ENCODE measurements at regions not wholly inside any gene's neighbourhood (a gene's known extent, or its start where the extent isn't known, plus 50 kb on each side); places are given as distances from the start of the nearest gene placed in this dataset.

GRCh38 chr10:8468477-8468876 is 414.0 kb downstream of the GATA3 start:
- H3K9me3 ChIP-seq (ENCODE audit: control insufficient read depth in 2 of 2, insufficient read depth in 1 of 2, low read length in 1 of 2), result peaks cover 0 to 4% of the 10 kb centered on the region in 2 donors
- H3K27ac ChIP-seq (ENCODE audit: low read depth in 1 of 2, low read length in 1 of 2), result no peak overlapping the region
- 97% methylated on average over 3 of the region's 3 CpGs for WGBS
- no peaks in the 10 kb centered on the region for H3K36me3 ChIP-seq (ENCODE audit: control insufficient read depth in 2 of 2, insufficient read depth in 2 of 2, low read length in 1 of 2)
- H3K4me3 ChIP-seq (ENCODE audit: low read length in 2 of 2), result no peak overlapping the region
- no peaks in the 10 kb centered on the region for H3K27me3 ChIP-seq (ENCODE audit: control insufficient read depth in 2 of 2, insufficient read depth in 1 of 2, low read length in 1 of 2)
- no peaks in the 10 kb centered on the region for H3K4me1 ChIP-seq (ENCODE audit: control insufficient read depth in 2 of 2, insufficient read depth in 2 of 2, low read length in 2 of 2)
- DNase-seq (ENCODE audit: low read depth in 6 of 9, low spot score in 9 of 9), result no peak

DNA sequence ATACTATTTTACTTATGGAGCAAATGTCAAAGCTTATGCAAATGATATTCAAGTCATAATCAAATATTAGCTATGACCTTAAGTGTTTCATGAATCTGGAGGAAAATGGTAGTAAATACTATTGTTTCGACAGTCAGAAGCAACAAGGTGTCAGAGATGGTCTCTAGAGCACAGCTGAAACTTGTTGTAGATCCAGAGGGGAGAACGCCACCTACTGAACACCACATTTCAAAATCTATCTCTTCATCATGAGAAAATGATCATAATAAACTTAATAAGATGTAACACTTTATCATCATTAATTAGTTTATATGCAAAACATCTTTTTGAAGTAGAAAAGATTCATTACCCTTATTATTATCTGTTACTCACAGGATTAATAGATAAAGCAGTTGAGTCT is 418.7 kb downstream of the GATA3 start:
- H3K27me3 ChIP-seq (ENCODE audit: control insufficient read depth in 2 of 2, insufficient read depth in 1 of 2, low read length in 1 of 2), result no peaks in the 10 kb centered on the region
- H3K4me3 ChIP-seq (ENCODE audit: low read length in 2 of 2), result no peak overlapping the region
- H3K27ac ChIP-seq (ENCODE audit: low read depth in 1 of 2, low read length in 1 of 2), result no peak overlapping the region
- no peaks in the 10 kb centered on the region for H3K4me1 ChIP-seq (ENCODE audit: control insufficient read depth in 2 of 2, insufficient read depth in 2 of 2, low read length in 2 of 2)
- peak in 7 of 9 donors; percentile 16 to 61 (median 22) for DNase-seq (ENCODE audit: low read depth in 6 of 9, low spot score in 9 of 9)
- 54% methylated on average over 2 of the region's 2 CpGs for WGBS
- H3K36me3 ChIP-seq (ENCODE audit: control insufficient read depth in 2 of 2, insufficient read depth in 2 of 2, low read length in 1 of 2), result no peaks in the 10 kb centered on the region
- H3K9me3 ChIP-seq (ENCODE audit: control insufficient read depth in 2 of 2, insufficient read depth in 1 of 2, low read length in 1 of 2), result peaks cover 0 to 6% of the 10 kb centered on the region in 2 donors

DNA sequence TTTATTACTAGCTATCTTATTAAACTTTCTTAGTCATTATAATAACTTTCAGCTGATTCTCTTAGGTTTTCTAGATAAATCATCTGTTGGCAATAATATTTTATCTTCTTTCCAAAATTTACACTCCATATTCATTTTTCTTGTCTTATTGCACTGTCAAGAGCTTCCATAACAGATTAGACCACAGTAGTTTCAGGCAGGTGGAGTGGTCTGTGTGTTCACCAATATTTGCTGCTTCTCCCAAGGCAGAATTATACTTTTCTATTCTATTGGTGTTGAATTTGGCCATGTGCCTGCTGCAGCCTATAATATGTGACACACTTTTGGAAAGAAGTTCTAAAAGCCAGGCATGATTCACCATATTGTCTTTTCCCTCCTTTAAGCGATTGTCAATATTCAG is 422.8 kb downstream of the GATA3 start:
- Histone ChIP-seq H3K27ac (ENCODE audit: low read depth in 1 of 2, low read length in 1 of 2) (no peak overlapping the region), H3K27me3 (ENCODE audit: control insufficient read depth in 2 of 2, insufficient read depth in 1 of 2, low read length in 1 of 2) (no peaks in the 10 kb centered on the region), H3K36me3 (ENCODE audit: control insufficient read depth in 2 of 2, insufficient read depth in 2 of 2, low read length in 1 of 2) (no peaks in the 10 kb centered on the region), H3K9me3 (ENCODE audit: control insufficient read depth in 2 of 2, insufficient read depth in 1 of 2, low read length in 1 of 2) (peaks cover 0 to 4% of the 10 kb centered on the region in 2 donors), H3K4me3 (ENCODE audit: low read length in 2 of 2) (no peak overlapping the region), H3K4me1 (ENCODE audit: control insufficient read depth in 2 of 2, insufficient read depth in 2 of 2, low read length in 2 of 2) (no peaks in the 10 kb centered on the region)
- WGBS, result 98% methylated on average over 1 of the region's 1 CpG
- DNase-seq (ENCODE audit: low read depth in 6 of 9, low spot score in 9 of 9), result no peak

- H3K4me3 ChIP-seq (ENCODE audit: low read length in 2 of 2), result no peak overlapping the region
- no peak for DNase-seq (ENCODE audit: low read depth in 6 of 9, low spot score in 9 of 9)
- H3K9me3 ChIP-seq (ENCODE audit: control insufficient read depth in 2 of 2, insufficient read depth in 1 of 2, low read length in 1 of 2), result no peaks in the 10 kb centered on the region
- H3K36me3 ChIP-seq (ENCODE audit: control insufficient read depth in 2 of 2, insufficient read depth in 2 of 2, low read length in 1 of 2), result no peaks in the 10 kb centered on the region
- no peak overlapping the region for H3K27ac ChIP-seq (ENCODE audit: low read depth in 1 of 2, low read length in 1 of 2)
- 90% methylated on average over 10 of the region's 10 CpGs for WGBS
- H3K27me3 ChIP-seq (ENCODE audit: control insufficient read depth in 2 of 2, insufficient read depth in 1 of 2, low read length in 1 of 2), result no peaks in the 10 kb centered on the region
- peaks cover 0 to 8% of the 10 kb centered on the region in 2 donors for H3K4me1 ChIP-seq (ENCODE audit: control insufficient read depth in 2 of 2, insufficient read depth in 2 of 2, low read length in 2 of 2)
Observed at GRCh38 chr10:8481718-8482504, 427.4 kb downstream of the GATA3 start.

DNA sequence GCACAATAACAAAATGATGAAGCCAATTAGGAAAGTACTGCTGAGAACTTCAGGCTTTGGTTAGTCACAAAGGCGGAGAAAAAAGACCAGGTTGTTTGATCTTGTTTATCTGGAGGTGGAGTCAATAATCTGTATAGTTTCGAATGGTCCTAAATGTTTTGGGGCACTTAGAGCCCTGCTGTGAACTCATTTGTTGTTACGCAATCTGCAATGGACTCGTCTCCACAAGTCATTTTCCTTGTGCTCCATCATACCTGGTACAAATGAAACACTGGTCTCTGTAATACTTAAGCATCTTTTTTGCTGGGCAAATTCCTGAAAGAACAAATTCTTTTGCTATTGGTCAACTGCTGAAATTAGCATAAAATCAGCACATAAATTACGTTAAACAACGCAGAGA is 430.5 kb downstream of the GATA3 start:
- Histone ChIP-seq H3K4me3 (ENCODE audit: low read length in 2 of 2) (no peak overlapping the region), H3K4me1 (ENCODE audit: control insufficient read depth in 2 of 2, insufficient read depth in 2 of 2, low read length in 2 of 2) (peaks cover 0 to 8% of the 10 kb centered on the region in 2 donors), H3K36me3 (ENCODE audit: control insufficient read depth in 2 of 2, insufficient read depth in 2 of 2, low read length in 1 of 2) (no peaks in the 10 kb centered on the region), H3K27ac (ENCODE audit: low read depth in 1 of 2, low read length in 1 of 2) (no peak overlapping the region), H3K9me3 (ENCODE audit: control insufficient read depth in 2 of 2, insufficient read depth in 1 of 2, low read length in 1 of 2) (no peaks in the 10 kb centered on the region), H3K27me3 (ENCODE audit: control insufficient read depth in 2 of 2, insufficient read depth in 1 of 2, low read length in 1 of 2) (no peaks in the 10 kb centered on the region)
- 95% methylated on average over 6 of the region's 6 CpGs for WGBS
- DNase-seq (ENCODE audit: low read depth in 6 of 9, low spot score in 9 of 9), result no peak

DNA sequence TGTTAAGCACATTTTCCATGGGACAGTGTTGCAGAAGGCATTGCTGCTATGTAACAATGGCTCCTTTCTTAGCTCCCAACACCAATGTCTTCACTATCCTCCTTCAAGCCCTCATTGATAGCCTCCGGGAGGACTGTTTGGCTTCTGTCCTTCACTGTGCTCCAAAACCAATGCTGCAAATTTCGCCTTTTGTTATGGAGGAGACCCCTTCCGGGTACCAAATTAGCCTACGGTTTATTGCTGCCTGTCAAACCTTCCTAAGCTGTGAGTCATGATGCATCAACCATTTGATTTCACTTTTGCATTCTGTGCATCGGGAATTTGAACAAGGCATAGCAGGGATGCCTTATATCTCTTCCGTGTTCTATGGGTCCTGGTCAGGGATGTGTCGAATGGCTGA is 432.9 kb downstream of the GATA3 start:
- 98% methylated on average over 7 of the region's 7 CpGs for WGBS
- Histone ChIP-seq H3K27ac (ENCODE audit: low read depth in 1 of 2, low read length in 1 of 2) (no peak overlapping the region), H3K4me3 (ENCODE audit: low read length in 2 of 2) (no peak overlapping the region), H3K9me3 (ENCODE audit: control insufficient read depth in 2 of 2, insufficient read depth in 1 of 2, low read length in 1 of 2) (no peaks in the 10 kb centered on the region), H3K36me3 (ENCODE audit: control insufficient read depth in 2 of 2, insufficient read depth in 2 of 2, low read length in 1 of 2) (no peaks in the 10 kb centered on the region), H3K27me3 (ENCODE audit: control insufficient read depth in 2 of 2, insufficient read depth in 1 of 2, low read length in 1 of 2) (no peaks in the 10 kb centered on the region), H3K4me1 (ENCODE audit: control insufficient read depth in 2 of 2, insufficient read depth in 2 of 2, low read length in 2 of 2) (peaks cover 0 to 8% of the 10 kb centered on the region in 2 donors)
- DNase-seq (ENCODE audit: low read depth in 6 of 9, low spot score in 9 of 9), result no peak

DNA sequence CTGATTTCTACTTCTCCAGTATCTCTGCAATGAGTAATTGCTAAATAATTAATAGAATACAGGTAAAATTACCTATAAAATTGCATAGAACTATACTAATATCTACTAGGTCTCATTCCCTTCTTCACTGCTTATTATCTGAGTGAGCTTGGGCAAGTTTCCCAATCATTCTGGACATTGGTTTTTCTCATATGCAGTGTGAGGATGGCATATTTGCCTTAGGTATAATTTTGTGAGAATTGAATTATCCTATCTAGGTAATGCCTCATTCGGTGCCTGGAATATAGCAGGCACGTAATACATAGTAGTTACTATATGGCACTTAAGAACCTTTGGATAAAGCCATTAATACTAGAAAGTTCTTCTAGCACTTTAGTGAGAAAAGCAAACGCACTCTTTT is 434.7 kb downstream of the GATA3 start:
- Histone ChIP-seq H3K27ac (ENCODE audit: low read depth in 1 of 2, low read length in 1 of 2) (no peak overlapping the region), H3K4me1 (ENCODE audit: control insufficient read depth in 2 of 2, insufficient read depth in 2 of 2, low read length in 2 of 2) (peaks cover 0 to 1% of the 10 kb centered on the region in 2 donors), H3K36me3 (ENCODE audit: control insufficient read depth in 2 of 2, insufficient read depth in 2 of 2, low read length in 1 of 2) (no peaks in the 10 kb centered on the region), H3K27me3 (ENCODE audit: control insufficient read depth in 2 of 2, insufficient read depth in 1 of 2, low read length in 1 of 2) (no peaks in the 10 kb centered on the region), H3K9me3 (ENCODE audit: control insufficient read depth in 2 of 2, insufficient read depth in 1 of 2, low read length in 1 of 2) (no peaks in the 10 kb centered on the region), H3K4me3 (ENCODE audit: low read length in 2 of 2) (no peak overlapping the region)
- 96% methylated on average over 3 of the region's 3 CpGs for WGBS
- no peak for DNase-seq (ENCODE audit: low read depth in 6 of 9, low spot score in 9 of 9)

DNA sequence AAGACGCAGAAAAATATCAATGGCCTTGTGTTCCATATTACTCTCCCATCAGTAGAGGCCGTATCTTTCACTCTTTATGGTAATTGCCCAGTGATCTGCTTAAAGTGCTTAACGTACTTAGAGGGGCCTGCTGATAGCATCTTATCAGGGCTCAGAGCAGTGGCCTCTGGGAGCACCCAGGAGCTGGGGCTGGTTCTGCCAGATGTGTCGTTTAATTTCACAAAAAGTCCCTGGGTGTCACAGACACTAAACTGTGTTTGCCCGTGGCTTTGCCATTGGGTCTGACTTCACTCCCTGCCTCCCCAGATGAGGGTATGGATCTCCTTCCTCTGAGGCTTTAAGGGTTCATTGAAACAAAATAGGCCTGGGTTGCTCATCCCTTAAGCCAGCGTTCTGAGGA is 435.3 kb downstream of the GATA3 start:
- no peak for DNase-seq (ENCODE audit: low read depth in 6 of 9, low spot score in 9 of 9)
- Histone ChIP-seq H3K4me1 (ENCODE audit: control insufficient read depth in 2 of 2, insufficient read depth in 2 of 2, low read length in 2 of 2) (no peaks in the 10 kb centered on the region), H3K36me3 (ENCODE audit: control insufficient read depth in 2 of 2, insufficient read depth in 2 of 2, low read length in 1 of 2) (no peaks in the 10 kb centered on the region), H3K9me3 (ENCODE audit: control insufficient read depth in 2 of 2, insufficient read depth in 1 of 2, low read length in 1 of 2) (no peaks in the 10 kb centered on the region), H3K27me3 (ENCODE audit: control insufficient read depth in 2 of 2, insufficient read depth in 1 of 2, low read length in 1 of 2) (no peaks in the 10 kb centered on the region), H3K27ac (ENCODE audit: low read depth in 1 of 2, low read length in 1 of 2) (no peak overlapping the region), H3K4me3 (ENCODE audit: low read length in 2 of 2) (no peak overlapping the region)
- WGBS, result 96% methylated on average over 6 of the region's 6 CpGs

GRCh38 chr10:8498290-8498689 is 443.8 kb downstream of the GATA3 start:
- H3K4me3 ChIP-seq (ENCODE audit: low read length in 2 of 2), result no peak overlapping the region
- DNase-seq (ENCODE audit: low read depth in 6 of 9, low spot score in 9 of 9), result no peak
- H3K27me3 ChIP-seq (ENCODE audit: control insufficient read depth in 2 of 2, insufficient read depth in 1 of 2, low read length in 1 of 2), result no peaks in the 10 kb centered on the region
- H3K36me3 ChIP-seq (ENCODE audit: control insufficient read depth in 2 of 2, insufficient read depth in 2 of 2, low read length in 1 of 2), result no peaks in the 10 kb centered on the region
- WGBS, result 96% methylated on average over 1 of the region's 1 CpG
- H3K4me1 ChIP-seq (ENCODE audit: control insufficient read depth in 2 of 2, insufficient read depth in 2 of 2, low read length in 2 of 2), result no peaks in the 10 kb centered on the region
- no peaks in the 10 kb centered on the region for H3K9me3 ChIP-seq (ENCODE audit: control insufficient read depth in 2 of 2, insufficient read depth in 1 of 2, low read length in 1 of 2)
- no peak overlapping the region for H3K27ac ChIP-seq (ENCODE audit: low read depth in 1 of 2, low read length in 1 of 2)
